ENCODE measurements at regions not wholly inside any gene's neighbourhood (a gene's known extent, or its start where the extent isn't known, plus 50 kb on each side); places are given as distances from the start of the nearest gene placed in this dataset.

GRCh38 chr1:164325786-164326185 is 233.2 kb upstream of the PBX1 start:
- H3K4me3 ChIP-seq (ENCODE audit: low read length) = no peak overlapping the region

GRCh38 chr1:164333387-164333786 is 225.6 kb upstream of the PBX1 start:
- no peak overlapping the region for H2AFZ ChIP-seq (ENCODE audit: low read depth, low read length)
- H3K9ac ChIP-seq (ENCODE audit: low read length) = no peak overlapping the region
- no peaks in the 10 kb centered on the region for H3K36me3 ChIP-seq (ENCODE audit: insufficient read depth, low read length)
- H3K27me3 ChIP-seq (ENCODE audit: insufficient read depth, low read depth, low read length) = no peaks in the 10 kb centered on the region
- no peaks in the 10 kb centered on the region for H4K20me1 ChIP-seq (ENCODE audit: insufficient read depth)
- no peaks in the 10 kb centered on the region for H3K9me2 ChIP-seq (ENCODE audit: insufficient read depth, low read length)
- no peaks in the 10 kb centered on the region for H3K79me2 ChIP-seq (replicated peaks; ENCODE audit: insufficient read depth, low read length)
- no peak overlapping the region for H3K4me2 ChIP-seq (ENCODE audit: low read length)
- H3K27ac ChIP-seq (ENCODE audit: low read length) = no peak overlapping the region
- no peaks in the 10 kb centered on the region for H3F3A ChIP-seq (ENCODE audit: insufficient read depth, low read length, poor library complexity, severe bottlenecking)
- H3K4me3 ChIP-seq (ENCODE audit: low read length) = no peak overlapping the region
- H3K9me3 ChIP-seq (ENCODE audit: low read length) = no peaks in the 10 kb centered on the region
- TF ChIP-seq RAD21 (conservative IDR thresholded peaks at IDR 0.05) = no peak
- TF ChIP-seq EP300 (conservative IDR thresholded peaks at IDR 0.05; ENCODE audit: poor library complexity, severe bottlenecking) = no peak
- TF ChIP-seq REST (IDR thresholded peaks at IDR 0.05; ENCODE audit: borderline replicate concordance) = no peak
- TF ChIP-seq SMC3 (conservative IDR thresholded peaks at IDR 0.05; ENCODE audit: poor library complexity) = no peak
- no peak for TF ChIP-seq MXI1 (conservative IDR thresholded peaks at IDR 0.05; ENCODE audit: poor library complexity, severe bottlenecking)
- no peak for TF ChIP-seq POLR2AphosphoS5 (IDR thresholded peaks at IDR 0.05)
- no peak for TF ChIP-seq EZH2 (IDR thresholded peaks at IDR 0.05; ENCODE audit: borderline replicate concordance, insufficient read depth, low read length, poor library complexity, severe bottlenecking)

More at GRCh38 chr1:164325786-164326185, 233.2 kb upstream of the PBX1 start:
- H3K4me2 ChIP-seq (ENCODE audit: low read length) = no peak overlapping the region
- no peak overlapping the region for H3K9ac ChIP-seq (ENCODE audit: low read length)
- peaks cover 4% of the 10 kb centered on the region for H3K9me3 ChIP-seq (ENCODE audit: low read length)
- no peaks in the 10 kb centered on the region for H3F3A ChIP-seq (ENCODE audit: insufficient read depth, low read length, poor library complexity, severe bottlenecking)
- H2AFZ ChIP-seq (ENCODE audit: low read depth, low read length) = no peak overlapping the region
- H3K9me2 ChIP-seq (ENCODE audit: insufficient read depth, low read length) = no peaks in the 10 kb centered on the region
- H3K36me3 ChIP-seq (ENCODE audit: insufficient read depth, low read length) = no peaks in the 10 kb centered on the region
- TF ChIP-seq CTCF (IDR thresholded peaks at IDR 0.05; ENCODE audit: poor library complexity, severe bottlenecking) (no peak), EP300 (conservative IDR thresholded peaks at IDR 0.05; ENCODE audit: poor library complexity, severe bottlenecking) (no peak), RAD21 (conservative IDR thresholded peaks at IDR 0.05) (no peak), SMC3 (conservative IDR thresholded peaks at IDR 0.05; ENCODE audit: poor library complexity) (no peak), EZH2 (IDR thresholded peaks at IDR 0.05; ENCODE audit: borderline replicate concordance, insufficient read depth, low read length, poor library complexity, severe bottlenecking) (no peak), POLR2AphosphoS5 (IDR thresholded peaks at IDR 0.05) (no peak), MXI1 (conservative IDR thresholded peaks at IDR 0.05; ENCODE audit: poor library complexity, severe bottlenecking) (no peak), TAF1 (IDR thresholded peaks at IDR 0.05; ENCODE audit: low read depth) (no peak), REST (IDR thresholded peaks at IDR 0.05; ENCODE audit: borderline replicate concordance) (no peak)
- no peaks in the 10 kb centered on the region for H4K20me1 ChIP-seq (ENCODE audit: insufficient read depth)
- no peak overlapping the region for H3K27ac ChIP-seq (ENCODE audit: low read length)
- no peaks in the 10 kb centered on the region for H3K27me3 ChIP-seq (ENCODE audit: insufficient read depth, low read depth, low read length)
- H3K79me2 ChIP-seq (replicated peaks; ENCODE audit: insufficient read depth, low read length) = no peaks in the 10 kb centered on the region

Data from neural cell (in vitro differentiated cells).